Epithelial cell of esophagus (primary cell): ENCODE measurements at regions not wholly inside any gene's neighbourhood (a gene's known extent, or its start where the extent isn't known, plus 50 kb on each side); places are given as distances from the start of the nearest gene placed in this dataset.

Source experiments
- DNase-seq: peaks from one replicate; pipeline ENCODE4 v3.0.0; 2010; ENCODE audit warnings: low read depth
- H3K4me3 ChIP-seq: 2 replicates; pipeline ENCODE4 v1.5.1; 2011; ENCODE audit warnings: mild to moderate bottlenecking, low read length, control low read depth
- TF ChIP-seq, protein P1 (sequence below): IDR thresholded peaks from 2 replicates; pipeline ENCODE4 v1.5.1; 2011; ENCODE audit warnings: low read depth, mild to moderate bottlenecking, low read length, control low read depth, inconsistent platforms; ENCODE audit not compliant: insufficient read depth; ENCODE audit errors: missing control alignments

DNA sequence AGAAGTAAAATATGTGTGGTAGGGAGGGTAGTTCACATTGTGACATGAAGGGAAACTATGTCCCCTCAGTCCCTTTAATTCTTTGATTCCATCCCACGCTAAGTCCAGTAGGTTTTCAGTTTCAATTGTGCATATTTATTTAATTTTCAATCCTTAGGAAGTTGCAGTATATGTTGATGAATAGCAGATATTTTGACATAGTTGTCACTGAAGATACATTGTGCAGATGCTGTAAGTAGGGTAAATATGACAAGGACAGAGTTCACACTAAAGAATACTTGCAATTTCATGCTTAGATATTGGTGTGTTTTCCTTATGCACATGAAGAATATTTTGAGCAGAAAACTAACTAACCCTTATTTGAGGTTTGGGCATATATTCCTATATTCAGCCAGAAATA, 595.4 kb upstream of the MIR17HG start:
- TF ChIP-seq, protein P1, sequence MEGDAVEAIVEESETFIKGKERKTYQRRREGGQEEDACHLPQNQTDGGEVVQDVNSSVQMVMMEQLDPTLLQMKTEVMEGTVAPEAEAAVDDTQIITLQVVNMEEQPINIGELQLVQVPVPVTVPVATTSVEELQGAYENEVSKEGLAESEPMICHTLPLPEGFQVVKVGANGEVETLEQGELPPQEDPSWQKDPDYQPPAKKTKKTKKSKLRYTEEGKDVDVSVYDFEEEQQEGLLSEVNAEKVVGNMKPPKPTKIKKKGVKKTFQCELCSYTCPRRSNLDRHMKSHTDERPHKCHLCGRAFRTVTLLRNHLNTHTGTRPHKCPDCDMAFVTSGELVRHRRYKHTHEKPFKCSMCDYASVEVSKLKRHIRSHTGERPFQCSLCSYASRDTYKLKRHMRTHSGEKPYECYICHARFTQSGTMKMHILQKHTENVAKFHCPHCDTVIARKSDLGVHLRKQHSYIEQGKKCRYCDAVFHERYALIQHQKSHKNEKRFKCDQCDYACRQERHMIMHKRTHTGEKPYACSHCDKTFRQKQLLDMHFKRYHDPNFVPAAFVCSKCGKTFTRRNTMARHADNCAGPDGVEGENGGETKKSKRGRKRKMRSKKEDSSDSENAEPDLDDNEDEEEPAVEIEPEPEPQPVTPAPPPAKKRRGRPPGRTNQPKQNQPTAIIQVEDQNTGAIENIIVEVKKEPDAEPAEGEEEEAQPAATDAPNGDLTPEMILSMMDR: no peak
- H3K4me3 ChIP-seq: no peak overlapping the region
- no peak for DNase-seq

DNA sequence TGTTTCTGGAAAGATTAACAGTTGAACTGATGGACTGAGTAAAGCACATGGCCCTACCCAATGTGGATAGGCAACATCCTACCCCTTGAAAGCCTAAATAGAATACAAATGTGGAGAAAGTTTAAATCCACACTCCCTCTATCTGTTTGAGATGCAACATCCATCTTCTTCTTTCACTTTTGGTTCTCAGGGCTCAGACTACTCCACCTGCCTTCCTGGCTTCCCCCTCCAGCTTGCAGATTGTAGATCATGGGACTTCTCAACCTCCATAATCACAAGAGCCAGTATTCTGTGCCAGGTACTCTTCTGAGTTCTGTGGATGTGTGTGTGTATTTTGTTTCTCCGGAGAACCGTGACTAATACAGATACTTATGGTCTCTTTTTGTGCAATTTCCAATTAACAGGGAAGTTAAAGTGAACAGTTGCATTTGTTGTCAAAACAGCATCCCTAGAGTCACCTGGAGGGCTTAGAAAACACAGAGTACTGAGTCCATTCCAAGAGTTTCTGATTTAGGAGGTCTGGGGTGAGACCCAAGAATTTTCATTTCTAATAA, 590.3 kb upstream of the MIR17HG start:
- DNase-seq: no peak
- TF ChIP-seq, protein P1: no peak
- no peak overlapping the region for H3K4me3 ChIP-seq

GRCh38 chr13:90760639-90761038, 586.8 kb upstream of the MIR17HG start:
- H3K4me3 ChIP-seq: no peak overlapping the region
- TF ChIP-seq, protein P1: no peak
- peak; percentile 83 for DNase-seq

GRCh38 chr13:90763476-90764150, 583.9 kb upstream of the MIR17HG start:
- H3K4me3 ChIP-seq: no peak overlapping the region
- DNase-seq: no peak
- TF ChIP-seq, protein P1: no peak

DNA sequence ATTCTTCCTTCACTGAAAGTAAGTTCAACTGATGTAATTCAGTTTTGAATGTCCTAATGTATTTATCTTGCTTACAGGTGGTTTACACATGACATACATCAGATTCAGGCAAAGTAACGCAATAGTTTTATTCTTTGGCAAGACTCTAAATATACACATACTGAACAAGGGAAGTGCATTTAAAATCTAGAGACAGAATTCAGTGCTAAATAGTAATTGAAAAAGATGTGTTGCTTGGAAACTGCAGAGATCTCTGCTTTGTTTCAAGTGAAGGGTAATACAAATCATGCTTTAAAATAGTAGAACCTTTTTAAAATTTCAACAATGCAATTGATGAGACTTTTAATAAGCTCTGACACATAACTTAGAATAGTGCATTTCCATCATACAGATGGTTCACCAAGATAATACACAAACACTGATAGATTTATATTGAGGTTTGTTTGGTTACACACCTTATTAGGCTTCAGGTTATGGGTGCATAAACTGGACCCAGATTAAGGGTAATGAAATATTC, 581.0 kb upstream of the MIR17HG start:
- DNase-seq: no peak
- TF ChIP-seq, protein P1: no peak
- H3K4me3 ChIP-seq: no peak overlapping the region

DNA sequence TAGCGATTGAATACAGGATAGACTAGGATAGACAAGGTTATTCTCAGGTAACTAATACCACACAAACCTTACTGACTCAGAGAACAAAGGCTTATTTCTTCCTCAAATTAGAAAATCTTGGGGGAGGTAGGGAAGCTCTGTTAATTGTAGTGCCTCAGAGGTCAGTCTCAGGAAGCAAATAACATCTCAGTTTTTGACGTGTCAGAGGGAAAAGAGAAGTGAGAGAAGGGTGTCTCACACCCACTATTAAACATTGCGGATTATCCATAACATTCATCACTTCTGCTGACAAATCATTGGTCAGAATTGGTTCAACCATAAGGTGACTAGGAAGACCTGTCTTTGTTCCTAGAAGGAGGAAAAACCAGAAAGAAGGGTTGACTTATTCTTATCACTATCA, 579.4 kb upstream of the MIR17HG start:
- no peak overlapping the region for H3K4me3 ChIP-seq
- DNase-seq: no peak
- TF ChIP-seq, protein P1: no peak

DNA sequence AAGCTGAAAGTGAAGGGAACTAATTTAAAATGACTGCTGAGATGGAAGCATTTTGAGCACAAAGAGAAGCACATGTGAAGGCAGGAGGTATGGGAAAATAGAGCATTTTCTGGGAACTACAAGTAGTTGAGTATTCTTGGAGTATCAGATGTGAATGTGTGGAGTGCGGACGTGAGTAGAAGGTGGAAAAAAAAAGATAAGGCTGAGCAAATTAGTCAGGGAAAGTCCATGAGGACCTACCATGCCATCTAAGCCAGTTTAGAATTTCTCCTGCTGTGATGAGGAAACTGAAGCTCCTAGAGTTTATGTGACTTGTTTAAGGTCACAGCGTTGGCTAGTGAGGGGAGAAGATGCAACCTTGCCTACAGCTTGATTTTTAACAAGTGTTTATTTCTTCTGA, 578.1 kb upstream of the MIR17HG start:
- TF ChIP-seq, protein P1: no peak
- no peak overlapping the region for H3K4me3 ChIP-seq
- DNase-seq: no peak
